ENCODE measurements at regions not wholly inside any gene's neighbourhood (a gene's known extent, or its start where the extent isn't known, plus 50 kb on each side); places are given as distances from the start of the nearest gene placed in this dataset.

GRCh38 chr7:94280851-94281250, 113.8 kb upstream of the COL1A2 start:
- Histone ChIP-seq H3K4me1 (no peaks in the 10 kb centered on the region), H3K27ac (no peak overlapping the region)
- intact Hi-C loops (cut with DNase I; ENCODE audit: low total_unique reads) = no loop called here

GRCh38 chr7:94284104-94284503, 110.6 kb upstream of the COL1A2 start:
- intact Hi-C loops (cut with DNase I; ENCODE audit: low total_unique reads) = no loop called here
- Histone ChIP-seq H3K4me1 (no peaks in the 10 kb centered on the region), H3K4me3 (no peak overlapping the region), H3K9me3 (no peaks in the 10 kb centered on the region), H3K27me3 (no peaks in the 10 kb centered on the region), H3K36me3 (no peaks in the 10 kb centered on the region), H3K27ac (no peak overlapping the region)
- TF ChIP-seq POLR2A (IDR thresholded peaks at IDR 0.05) (no peak), CTCF (IDR thresholded peaks at IDR 0.05) (no peak)
- no peak for DNase-seq

More at GRCh38 chr7:94280851-94281250, 113.8 kb upstream of the COL1A2 start:
- TF ChIP-seq POLR2A (IDR thresholded peaks at IDR 0.05) = no peak
- TF ChIP-seq CTCF (IDR thresholded peaks at IDR 0.05) = no peak
- no peak for DNase-seq
- Histone ChIP-seq H3K9me3 (no peaks in the 10 kb centered on the region), H3K36me3 (no peaks in the 10 kb centered on the region), H3K27me3 (no peaks in the 10 kb centered on the region), H3K4me3 (no peak overlapping the region)

- no peak for TF ChIP-seq POLR2A (IDR thresholded peaks at IDR 0.05)
- H3K36me3 ChIP-seq = no peaks in the 10 kb centered on the region
- H3K27me3 ChIP-seq = no peaks in the 10 kb centered on the region
- H3K4me3 ChIP-seq = no peak overlapping the region
- no peak for DNase-seq
- no peaks in the 10 kb centered on the region for H3K4me1 ChIP-seq
- H3K9me3 ChIP-seq = no peaks in the 10 kb centered on the region
- intact Hi-C loops (cut with DNase I; ENCODE audit: low total_unique reads) = no loop called here
- H3K27ac ChIP-seq = no peak overlapping the region
Measured at GRCh38 chr7:94286111-94286510, 108.6 kb upstream of the COL1A2 start.

- no peak overlapping the region for H3K27ac ChIP-seq
- H3K4me3 ChIP-seq = no peak overlapping the region
- no peak for TF ChIP-seq CTCF (IDR thresholded peaks at IDR 0.05)
- no peak for TF ChIP-seq POLR2A (IDR thresholded peaks at IDR 0.05)
- no peak for DNase-seq
- no peaks in the 10 kb centered on the region for H3K4me1 ChIP-seq
- no peaks in the 10 kb centered on the region for H3K27me3 ChIP-seq
- H3K9me3 ChIP-seq = no peaks in the 10 kb centered on the region
- intact Hi-C loops (cut with DNase I; ENCODE audit: low total_unique reads) = no loop called here
- H3K36me3 ChIP-seq = no peaks in the 10 kb centered on the region
Measured at GRCh38 chr7:94288096-94288495, 106.6 kb upstream of the COL1A2 start.

- no peaks in the 10 kb centered on the region for H3K4me1 ChIP-seq
- intact Hi-C loops (cut with DNase I; ENCODE audit: low total_unique reads) = no loop called here
- H3K36me3 ChIP-seq = no peaks in the 10 kb centered on the region
- H3K4me3 ChIP-seq = no peak overlapping the region
- H3K9me3 ChIP-seq = no peaks in the 10 kb centered on the region
- H3K27me3 ChIP-seq = no peaks in the 10 kb centered on the region
- peak; percentile 72 to 86 for DNase-seq
- H3K27ac ChIP-seq = peak overlapping the region in 1 of 2 donors; percentile 17
- TF ChIP-seq POLR2A (IDR thresholded peaks at IDR 0.05) (peak in 1 of 2 donors; percentile 17), CTCF (IDR thresholded peaks at IDR 0.05) (peak; percentile 92 to 98 (median 96))
Measured at GRCh38 chr7:94289071-94289470, 105.6 kb upstream of the COL1A2 start.

Data from uterus (tissue), 3 donors.